SK-N-SH (cell line): ENCODE measurements at regions not wholly inside any gene's neighbourhood (a gene's known extent, or its start where the extent isn't known, plus 50 kb on each side); places are given as distances from the start of the nearest gene placed in this dataset.

Experiments
- CTCF ChIA-PET: fragments of 300-600, 350-600 bp; formaldehyde crosslinking; extraction: SDS; loops from one replicate; lab custom pipeline; 2021; lab: Yijun Ruan, JAX
- POLR2A ChIA-PET: fragments of 350-600 bp; sonication (Branson Sonifier 250); formaldehyde crosslinking; extraction: SDS; loops from one replicate; lab custom pipeline; 2020; ENCODE audit warnings: antibody characterized with exemption, inconsistent platforms; lab: Yijun Ruan, JAX
- DNase-seq: peaks from one replicate; pipeline ENCODE4 v3.0.0; 2012
- H2AFZ ChIP-seq: fragments of 200-600 bp; sonication (generic); 2 replicates; pipeline ENCODE4 v1.8.1; 2016; ENCODE audit warnings: antibody characterized with exemption, mild to moderate bottlenecking, low read depth
- H3F3A ChIP-seq: fragments of 200-600 bp; sonication (generic); replicated peaks from 2 replicates; pipeline ENCODE3; 2016; ENCODE audit warnings: antibody characterized with exemption, mild to moderate bottlenecking; ENCODE audit not compliant: insufficient read depth
- H3K27ac ChIP-seq, 2 experiments: fragments of 200-500 bp in 1 of 2; fragments of 200-600 bp in 1 of 2; sonication (Bioruptor generic) in 1 of 2; sonication (generic), shearing (Covaris generic) in 1 of 2; 2 replicates each; pipeline versions ENCODE4 v1.5.1 to v1.6.1; 2014 to 2016; ENCODE audit warnings: low read depth in 2 of 2, inconsistent platforms in 1 of 2, low read length in 1 of 2, mild to moderate bottlenecking in 1 of 2, mixed read lengths in 1 of 2
- H3K27me3 ChIP-seq: fragments of 200-600 bp; sonication (generic), shearing (Covaris generic); 2 replicates; pipeline ENCODE4 v1.6.1; 2016; ENCODE audit warnings: mixed run types; ENCODE audit not compliant: insufficient read depth
- H3K36me3 ChIP-seq, 2 experiments: fragments of 200-500 bp in 1 of 2; fragments of 200-600 bp in 1 of 2; sonication (Bioruptor generic) in 1 of 2; sonication (generic) in 1 of 2; replicated peaks in 1 of 2; 2 replicates each; pipeline versions ENCODE3 to v1.5.1; 2014 to 2016; ENCODE audit warnings: low read length in 1 of 2, mild to moderate bottlenecking in 1 of 2; ENCODE audit not compliant: insufficient read depth in 2 of 2, control insufficient read depth in 1 of 2
- H3K4me1 ChIP-seq, 2 experiments: fragments of 200-500 bp in 1 of 2; fragments of 200-600 bp in 1 of 2; sonication (Bioruptor generic) in 1 of 2; sonication (generic), shearing (Covaris generic) in 1 of 2; 2 replicates each; pipeline versions ENCODE4 v1.5.1 to v1.6.1; 2014 to 2016; ENCODE audit warnings: low read depth in 1 of 2, low read length in 1 of 2, mixed run types in 1 of 2; ENCODE audit not compliant: insufficient read depth in 2 of 2, control insufficient read depth in 1 of 2
- H3K4me2 ChIP-seq: fragments of 200-600 bp; sonication (generic), shearing (Covaris generic); 2 replicates; pipeline ENCODE4 v1.6.1; 2017; ENCODE audit warnings: mixed run types
- H3K4me3 ChIP-seq, 2 experiments: fragments of 200-500 bp in 1 of 2; fragments of 200-600 bp in 1 of 2; sonication (Bioruptor generic) in 1 of 2; sonication (generic), shearing (Covaris generic) in 1 of 2; 2 replicates each; pipeline versions ENCODE4 v1.5.1 to v1.8.1; 2014 to 2016; ENCODE audit warnings: low read depth in 2 of 2, inconsistent platforms in 1 of 2, low read length in 1 of 2, mild to moderate bottlenecking in 1 of 2, mixed read lengths in 1 of 2, moderate library complexity in 1 of 2
- H3K79me2 ChIP-seq: fragments of 200-600 bp; sonication (generic); 2 replicates; pipeline ENCODE4 v1.8.1; 2017; ENCODE audit warnings: mild to moderate bottlenecking; ENCODE audit not compliant: insufficient read depth
- H3K9ac ChIP-seq: fragments of 200-600 bp; sonication (generic); 2 replicates; pipeline ENCODE4 v1.6.1; 2017; ENCODE audit warnings: mixed run types
- H3K9me2 ChIP-seq: fragments of 200-600 bp; sonication (generic); 2 replicates; pipeline ENCODE4 v1.6.1; 2017; ENCODE audit warnings: mixed run types
- H3K9me3 ChIP-seq: fragments of 200-600 bp; sonication (generic); 2 replicates; pipeline ENCODE4 v1.6.1; 2017; ENCODE audit warnings: mixed run types, mild to moderate bottlenecking, moderate library complexity
- H4K20me1 ChIP-seq: fragments of 200-600 bp; sonication (generic); 2 replicates; pipeline ENCODE4 v1.6.1; 2017; ENCODE audit warnings: mild to moderate bottlenecking, mixed run types; ENCODE audit not compliant: insufficient read depth
- EP300 ChIP-seq, 2 experiments: IDR thresholded peaks; 2 replicates each; pipeline versions ENCODE4 v1.4.0 to v1.6.1; 2012; ENCODE audit warnings: borderline replicate concordance in 1 of 2, low read depth in 1 of 2, low read length in 1 of 2
- FOXJ3 ChIP-seq: sonication (generic); formaldehyde crosslinking; IDR thresholded peaks from 2 replicates; pipeline ENCODE4 v1.5.1; 2020; ENCODE audit warnings: mild to moderate bottlenecking, missing genetic modification reagents
- GABPA ChIP-seq: IDR thresholded peaks from 2 replicates; pipeline ENCODE4 v1.4.0; 2012; ENCODE audit warnings: low read depth, mild to moderate bottlenecking
- JUND ChIP-seq: IDR thresholded peaks from 2 replicates; pipeline ENCODE4 v1.4.0; 2012
- MEF2A ChIP-seq: IDR thresholded peaks from 2 replicates; pipeline ENCODE4 v1.4.0; 2012; ENCODE audit warnings: low read depth, borderline replicate concordance
- MXI1 ChIP-seq: IDR thresholded peaks from 2 replicates; pipeline ENCODE4 v1.6.1; 2012; ENCODE audit warnings: mild to moderate bottlenecking, low read depth, low read length, improper control_type of control experiment
- RAD21 ChIP-seq: IDR thresholded peaks from 2 replicates; pipeline ENCODE4 v1.6.1; 2012; ENCODE audit warnings: mild to moderate bottlenecking, low read length
- RXRA ChIP-seq: IDR thresholded peaks from 2 replicates; pipeline ENCODE4 v1.4.0; 2012; ENCODE audit warnings: low read depth, mild to moderate bottlenecking, borderline replicate concordance
- TCF12 ChIP-seq: IDR thresholded peaks from 2 replicates; pipeline ENCODE4 v1.4.0; 2012
- WGBS: methylation state at CpG from one replicate; pipeline ENCODE4 v1.1.6; 2017; ENCODE audit warnings: low lambda C conversion rate; 5-methylcytosine and 5-hydroxymethylcytosine counted together
- TF ChIP-seq, protein P1 (sequence below): fragments of 150-350 bp; IDR thresholded peaks from 2 replicates; pipeline ENCODE4 v1.6.1; 2016; ENCODE audit warnings: mild to moderate bottlenecking, low read depth, low read length
- TF ChIP-seq, protein P2 (sequence below): IDR thresholded peaks from 2 replicates; pipeline ENCODE4 v1.4.0; 2012; ENCODE audit warnings: low read depth, borderline replicate concordance
- TF ChIP-seq, protein P3 (sequence below): IDR thresholded peaks from 2 replicates; pipeline ENCODE4 v1.4.0; 2012; ENCODE audit warnings: low read depth

DNA sequence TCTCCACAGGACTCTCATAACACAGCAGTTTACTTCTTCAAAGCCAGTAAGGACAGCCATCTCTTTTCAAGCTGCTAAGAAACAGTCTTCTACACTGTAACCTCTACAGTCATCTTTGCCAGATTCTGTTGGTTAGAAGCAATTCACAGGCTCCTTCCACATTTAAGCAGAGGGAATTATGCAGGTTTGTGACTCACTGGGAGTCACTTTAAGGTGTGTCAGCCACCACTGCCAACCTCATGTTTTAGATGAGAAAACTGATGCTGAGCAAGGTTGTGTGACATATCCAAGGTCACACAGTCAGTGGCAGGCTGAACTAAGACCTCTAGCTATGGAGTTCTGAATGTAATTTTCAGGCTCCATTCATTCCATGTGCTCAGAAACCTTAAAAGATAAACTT is 143.5 kb downstream of the QDPR start (continued):
- no peak for TF ChIP-seq GABPA

DNA sequence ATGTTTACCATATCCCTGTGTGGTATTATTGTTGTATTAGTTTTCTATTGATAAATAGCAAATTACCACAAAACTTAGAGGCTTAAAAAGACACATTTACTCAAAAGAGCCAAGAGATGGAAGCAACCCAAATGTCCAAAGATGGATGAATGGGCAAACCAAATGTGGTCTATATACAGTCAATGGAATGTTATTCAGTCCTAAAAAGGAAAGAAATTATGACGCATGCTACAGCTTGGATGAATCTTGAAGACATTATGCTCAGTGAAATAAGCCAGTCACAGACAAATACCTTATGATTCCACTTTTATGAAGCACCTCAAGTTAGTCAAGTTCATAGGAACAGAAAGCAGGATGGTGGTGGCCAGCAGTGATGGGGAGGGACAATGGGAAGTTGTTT is 144.7 kb downstream of the QDPR start:
- Histone ChIP-seq H3K36me3 (no peaks in the 10 kb centered on the region), H3K9me3 (no peaks in the 10 kb centered on the region), H3K79me2 (no peaks in the 10 kb centered on the region), H4K20me1 (no peaks in the 10 kb centered on the region), H3K27me3 (peaks cover 6% of the 10 kb centered on the region), H3K9ac (no peak overlapping the region), H3K9me2 (no peaks in the 10 kb centered on the region), H3K27ac (no peak overlapping the region), H3K4me2 (no peak overlapping the region), H3K4me3 (no peak overlapping the region), H3K4me1 (no peaks in the 10 kb centered on the region), H3F3A (no peaks in the 10 kb centered on the region), H2AFZ (no peak overlapping the region)
- no peak for DNase-seq
- ChIA-PET POLR2A (no interaction called here), CTCF (interaction anchor here (7.8 kb wide), 1 partner anchor 20 kb away, joined by 39 read pairs; no protein-coding TSS in a partner anchor)
- WGBS: 74% methylated on average over 1 of the region's 1 CpG
- TF ChIP-seq, protein P1, sequence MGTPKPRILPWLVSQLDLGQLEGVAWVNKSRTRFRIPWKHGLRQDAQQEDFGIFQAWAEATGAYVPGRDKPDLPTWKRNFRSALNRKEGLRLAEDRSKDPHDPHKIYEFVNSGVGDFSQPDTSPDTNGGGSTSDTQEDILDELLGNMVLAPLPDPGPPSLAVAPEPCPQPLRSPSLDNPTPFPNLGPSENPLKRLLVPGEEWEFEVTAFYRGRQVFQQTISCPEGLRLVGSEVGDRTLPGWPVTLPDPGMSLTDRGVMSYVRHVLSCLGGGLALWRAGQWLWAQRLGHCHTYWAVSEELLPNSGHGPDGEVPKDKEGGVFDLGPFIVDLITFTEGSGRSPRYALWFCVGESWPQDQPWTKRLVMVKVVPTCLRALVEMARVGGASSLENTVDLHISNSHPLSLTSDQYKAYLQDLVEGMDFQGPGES: no peak
- TF ChIP-seq MXI1 (no peak), EP300 (IDR thresholded peaks at IDR 0.05; ENCODE audit: borderline replicate concordance in 1 of 2, low read depth in 1 of 2, low read length in 1 of 2) (no peak)
- TF ChIP-seq, protein P2, sequence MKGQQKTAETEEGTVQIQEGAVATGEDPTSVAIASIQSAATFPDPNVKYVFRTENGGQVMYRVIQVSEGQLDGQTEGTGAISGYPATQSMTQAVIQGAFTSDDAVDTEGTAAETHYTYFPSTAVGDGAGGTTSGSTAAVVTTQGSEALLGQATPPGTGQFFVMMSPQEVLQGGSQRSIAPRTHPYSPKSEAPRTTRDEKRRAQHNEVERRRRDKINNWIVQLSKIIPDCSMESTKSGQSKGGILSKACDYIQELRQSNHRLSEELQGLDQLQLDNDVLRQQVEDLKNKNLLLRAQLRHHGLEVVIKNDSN: no peak

DNA sequence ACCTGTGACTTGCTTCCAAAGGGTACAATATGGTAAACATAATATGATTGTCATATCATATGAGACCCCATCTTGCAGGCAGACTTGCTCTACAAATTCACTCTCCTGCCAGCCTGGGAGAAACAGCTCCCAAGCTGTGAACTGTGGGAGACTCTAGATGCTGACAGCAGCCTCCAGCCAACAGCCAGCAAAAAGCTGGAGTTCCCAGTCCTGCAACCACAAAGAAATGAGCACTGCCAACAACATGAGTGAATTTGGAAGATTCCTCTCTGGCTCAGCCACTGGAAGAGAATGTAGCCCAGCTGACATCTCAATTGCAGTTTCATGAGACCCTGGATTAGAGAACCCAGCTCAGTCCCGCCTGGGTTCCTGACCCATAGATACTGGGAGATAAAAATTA is 145.4 kb downstream of the QDPR start:
- ChIA-PET CTCF (interaction anchor here (1.3 to 7.8 kb wide), 2 partner anchors 19 to 81 kb away, joined by 3 to 39 read pairs; no protein-coding TSS in a partner anchor), POLR2A (no interaction called here)
- no peaks in the 10 kb centered on the region for H3K79me2 ChIP-seq
- no peak overlapping the region for H2AFZ ChIP-seq
- H3K27ac ChIP-seq: no peak overlapping the region
- H3K27me3 ChIP-seq: peaks cover 6% of the 10 kb centered on the region
- H3K4me1 ChIP-seq: no peaks in the 10 kb centered on the region
- DNase-seq: no peak
- H3F3A ChIP-seq: no peaks in the 10 kb centered on the region
- no peaks in the 10 kb centered on the region for H4K20me1 ChIP-seq
- no peak overlapping the region for H3K4me2 ChIP-seq
- H3K9ac ChIP-seq: no peak overlapping the region
- WGBS: 8% methylated on average over 1 of the region's 1 CpG
- no peaks in the 10 kb centered on the region for H3K9me3 ChIP-seq
- no peaks in the 10 kb centered on the region for H3K9me2 ChIP-seq
- TF ChIP-seq, protein P3, sequence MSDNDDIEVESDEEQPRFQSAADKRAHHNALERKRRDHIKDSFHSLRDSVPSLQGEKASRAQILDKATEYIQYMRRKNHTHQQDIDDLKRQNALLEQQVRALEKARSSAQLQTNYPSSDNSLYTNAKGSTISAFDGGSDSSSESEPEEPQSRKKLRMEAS: no peak
- TF ChIP-seq FOXJ3 (no peak), JUND (no peak), TCF12 (no peak), RXRA (no peak), RAD21 (no peak), MEF2A (no peak)
- H3K36me3 ChIP-seq: no peaks in the 10 kb centered on the region
- H3K4me3 ChIP-seq: no peak overlapping the region
